GM23248 (cell line): ENCODE measurements at regions not wholly inside any gene's neighbourhood (a gene's known extent, or its start where the extent isn't known, plus 50 kb on each side); places are given as distances from the start of the nearest gene placed in this dataset.

ENCODE experiments used
- EZH2 ChIP-seq: fragments of 200-600 bp; sonication (generic); IDR thresholded peaks from 2 replicates; pipeline ENCODE4 v1.6.1; 2018; ENCODE audit warnings: antibody characterized with exemption, mild to moderate bottlenecking; ENCODE audit not compliant: insufficient read depth, poor library complexity, severe bottlenecking
- EZH2phosphoT487 ChIP-seq: fragments of 200-600 bp; sonication (generic); IDR thresholded peaks from 2 replicates; pipeline ENCODE4 v1.6.1; 2018; ENCODE audit warnings: antibody characterized with exemption, moderate library complexity, mild to moderate bottlenecking, low read depth; ENCODE audit not compliant: insufficient read depth

DNA sequence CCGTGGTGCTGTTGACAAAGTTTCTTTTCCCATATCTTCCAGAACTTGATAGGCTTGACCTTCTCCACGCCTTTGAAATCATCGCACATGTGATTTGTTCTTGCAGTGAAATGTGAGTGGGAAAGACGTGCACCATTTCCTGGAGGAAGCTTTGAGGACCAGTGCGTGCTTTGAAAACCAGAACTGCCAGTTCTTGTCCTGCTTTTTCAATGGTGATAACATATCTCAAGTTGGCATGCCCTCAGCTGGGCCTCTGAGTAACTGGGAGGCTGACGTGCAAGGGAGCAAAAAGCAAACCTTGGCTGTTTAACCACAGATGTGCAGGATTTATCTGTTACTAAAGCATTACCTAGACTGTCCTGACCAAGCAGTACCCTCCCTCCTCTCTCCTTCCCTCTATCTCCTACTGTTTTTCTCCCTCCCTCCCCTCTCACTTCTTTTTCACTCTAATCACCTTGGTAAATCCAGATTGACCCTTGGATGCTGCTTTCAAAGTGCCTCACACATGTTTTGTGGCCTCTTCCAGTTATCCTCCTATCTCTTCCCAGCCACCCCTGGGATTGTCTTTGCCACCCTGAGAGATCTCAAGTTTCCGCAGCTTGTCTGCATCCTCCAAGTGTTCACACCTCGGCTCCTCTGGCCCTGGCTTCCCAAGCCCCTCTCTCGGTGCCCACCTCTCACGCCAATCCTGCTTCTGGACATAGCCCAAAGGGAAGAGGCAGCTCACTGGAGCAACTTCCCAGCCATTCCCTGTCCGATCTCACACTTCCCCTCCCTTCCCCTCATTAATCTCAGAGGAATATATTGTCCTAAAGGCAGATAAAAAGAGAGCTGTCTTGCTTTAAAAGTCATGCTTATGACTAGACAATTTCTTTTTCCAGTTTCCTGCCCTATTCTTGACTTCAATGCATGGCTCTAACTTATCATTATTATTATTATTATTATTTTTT, 198.3 kb downstream of the ERCC6L2 start:
- no peak for TF ChIP-seq EZH2
- TF ChIP-seq EZH2phosphoT487: no peak
